ENCODE measurements at regions not wholly inside any gene's neighbourhood (a gene's known extent, or its start where the extent isn't known, plus 50 kb on each side); places are given as distances from the start of the nearest gene placed in this dataset.

GRCh38 chr13:76293346-76293745, 592.9 kb downstream of the KCTD12 start:
- H2BK5ac ChIP-seq (ENCODE audit: low read depth, low read length, poor library complexity): no peak overlapping the region
- H3K4ac ChIP-seq (ENCODE audit: low read depth, low read length): no peak overlapping the region
- no peak overlapping the region for H3K27ac ChIP-seq (ENCODE audit: low read depth, low read length)

GRCh38 chr13:76292726-76293125, 593.5 kb downstream of the KCTD12 start:
- Histone ChIP-seq H3K9me3 (ENCODE audit: insufficient read depth, low read depth, low read length) (no peaks in the 10 kb centered on the region), H4K91ac (ENCODE audit: low read depth, low read length) (no peak overlapping the region), H3K27ac (ENCODE audit: low read depth, low read length) (no peak overlapping the region), H2AFZ (ENCODE audit: insufficient read depth, low read length, poor library complexity) (no peak overlapping the region), H3K4me2 (ENCODE audit: low read length) (no peak overlapping the region), H3K23ac (ENCODE audit: low read length) (no peak overlapping the region), H3K79me2 (ENCODE audit: control insufficient read depth, insufficient read depth, low read length, poor library complexity) (no peaks in the 10 kb centered on the region), H3K4ac (ENCODE audit: low read depth, low read length) (no peak overlapping the region), H2BK12ac (ENCODE audit: low read length) (no peak overlapping the region), H3K79me1 (ENCODE audit: low read length) (no peaks in the 10 kb centered on the region), H4K8ac (ENCODE audit: low read depth, low read length) (no peak overlapping the region), H3K18ac (ENCODE audit: low read length) (no peak overlapping the region), H3K36me3 (ENCODE audit: control insufficient read depth in 1 of 2, insufficient read depth in 2 of 2, low read length in 2 of 2) (no peaks in the 10 kb centered on the region), H2AK5ac (ENCODE audit: low read length) (no peak overlapping the region), H3K4me1 (ENCODE audit: control insufficient read depth in 1 of 2, insufficient read depth in 2 of 2, low read length in 2 of 2) (no peaks in the 10 kb centered on the region), H2BK120ac (ENCODE audit: insufficient read depth, low read length, poor library complexity) (no peak overlapping the region), H3K27me3 (ENCODE audit: insufficient read depth, low read length) (no peaks in the 10 kb centered on the region), H3K14ac (ENCODE audit: low read length) (no peak overlapping the region), H2BK5ac (ENCODE audit: low read depth, low read length, poor library complexity) (no peak overlapping the region), H4K12ac (ENCODE audit: low read depth, low read length) (no peak overlapping the region), H3K4me3 (ENCODE audit: low read depth, low read length) (no peak overlapping the region), H3K9ac (ENCODE audit: low read length) (no peak overlapping the region)
- DNase-seq: peak in 1 of 2 donors; percentile 82
- no CpG with 5 or more reads among the region's 3 CpGs for WGBS (ENCODE audit: extremely low coverage, insufficient coverage, insufficient read length)

More at GRCh38 chr13:76293346-76293745, 592.9 kb downstream of the KCTD12 start:
- no peaks in the 10 kb centered on the region for H3K79me1 ChIP-seq (ENCODE audit: low read length)
- H4K91ac ChIP-seq (ENCODE audit: low read depth, low read length): no peak overlapping the region
- no CpG with 5 or more reads among the region's 1 CpG for WGBS (ENCODE audit: extremely low coverage, insufficient coverage, insufficient read length)
- H4K12ac ChIP-seq (ENCODE audit: low read depth, low read length): no peak overlapping the region
- no peaks in the 10 kb centered on the region for H3K79me2 ChIP-seq (ENCODE audit: control insufficient read depth, insufficient read depth, low read length, poor library complexity)
- no peak overlapping the region for H4K8ac ChIP-seq (ENCODE audit: low read depth, low read length)
- H3K4me2 ChIP-seq (ENCODE audit: low read length): no peak overlapping the region
- H3K27me3 ChIP-seq (ENCODE audit: insufficient read depth, low read length): no peaks in the 10 kb centered on the region
- no peak overlapping the region for H3K14ac ChIP-seq (ENCODE audit: low read length)
- H3K9ac ChIP-seq (ENCODE audit: low read length): no peak overlapping the region
- H3K18ac ChIP-seq (ENCODE audit: low read length): no peak overlapping the region
- H3K9me3 ChIP-seq (ENCODE audit: insufficient read depth, low read depth, low read length): no peaks in the 10 kb centered on the region
- H2AK5ac ChIP-seq (ENCODE audit: low read length): no peak overlapping the region
- no peak overlapping the region for H2AFZ ChIP-seq (ENCODE audit: insufficient read depth, low read length, poor library complexity)
- no peaks in the 10 kb centered on the region for H3K36me3 ChIP-seq (ENCODE audit: control insufficient read depth in 1 of 2, insufficient read depth in 2 of 2, low read length in 2 of 2)
- no peak overlapping the region for H3K23ac ChIP-seq (ENCODE audit: low read length)
- no peak overlapping the region for H2BK120ac ChIP-seq (ENCODE audit: insufficient read depth, low read length, poor library complexity)
- H3K4me1 ChIP-seq (ENCODE audit: control insufficient read depth in 1 of 2, insufficient read depth in 2 of 2, low read length in 2 of 2): no peaks in the 10 kb centered on the region
- DNase-seq: peak; percentile 4 to 90
- H2BK12ac ChIP-seq (ENCODE audit: low read length): no peak overlapping the region
- no peak overlapping the region for H3K4me3 ChIP-seq (ENCODE audit: low read depth, low read length)

- no peak for DNase-seq
- no peak overlapping the region for H3K4ac ChIP-seq (ENCODE audit: low read depth, low read length)
- no peak overlapping the region for H3K4me2 ChIP-seq (ENCODE audit: low read length)
- no peaks in the 10 kb centered on the region for H3K79me2 ChIP-seq (ENCODE audit: control insufficient read depth, insufficient read depth, low read length, poor library complexity)
- H3K79me1 ChIP-seq (ENCODE audit: low read length): no peaks in the 10 kb centered on the region
- H3K9ac ChIP-seq (ENCODE audit: low read length): no peak overlapping the region
- no peak overlapping the region for H2AFZ ChIP-seq (ENCODE audit: insufficient read depth, low read length, poor library complexity)
- no peaks in the 10 kb centered on the region for H3K9me3 ChIP-seq (ENCODE audit: insufficient read depth, low read depth, low read length)
- no peak overlapping the region for H3K14ac ChIP-seq (ENCODE audit: low read length)
- no peak overlapping the region for H3K4me3 ChIP-seq (ENCODE audit: low read depth, low read length)
- H3K4me1 ChIP-seq (ENCODE audit: control insufficient read depth in 1 of 2, insufficient read depth in 2 of 2, low read length in 2 of 2): no peaks in the 10 kb centered on the region
- no peak overlapping the region for H4K8ac ChIP-seq (ENCODE audit: low read depth, low read length)
- H2BK5ac ChIP-seq (ENCODE audit: low read depth, low read length, poor library complexity): no peak overlapping the region
- H2BK120ac ChIP-seq (ENCODE audit: insufficient read depth, low read length, poor library complexity): no peak overlapping the region
- no peak overlapping the region for H4K91ac ChIP-seq (ENCODE audit: low read depth, low read length)
- H3K23ac ChIP-seq (ENCODE audit: low read length): no peak overlapping the region
- no peaks in the 10 kb centered on the region for H3K27me3 ChIP-seq (ENCODE audit: insufficient read depth, low read length)
- no peaks in the 10 kb centered on the region for H3K36me3 ChIP-seq (ENCODE audit: control insufficient read depth in 1 of 2, insufficient read depth in 2 of 2, low read length in 2 of 2)
- no peak overlapping the region for H3K18ac ChIP-seq (ENCODE audit: low read length)
- H2BK12ac ChIP-seq (ENCODE audit: low read length): no peak overlapping the region
- no peak overlapping the region for H3K27ac ChIP-seq (ENCODE audit: low read depth, low read length)
- no CpG with 5 or more reads among the region's 3 CpGs for WGBS (ENCODE audit: extremely low coverage, insufficient coverage, insufficient read length)
- H4K12ac ChIP-seq (ENCODE audit: low read depth, low read length): no peak overlapping the region
- no peak overlapping the region for H2AK5ac ChIP-seq (ENCODE audit: low read length)
These were observed 594.2 kb downstream of the KCTD12 start for GRCh38 chr13:76292031-76292430.

GRCh38 chr13:76289558-76289957, 596.6 kb downstream of the KCTD12 start:
- Histone ChIP-seq H3K9me3 (ENCODE audit: insufficient read depth, low read depth, low read length) (peaks cover 2% of the 10 kb centered on the region), H3K36me3 (ENCODE audit: control insufficient read depth in 1 of 2, insufficient read depth in 2 of 2, low read length in 2 of 2) (no peaks in the 10 kb centered on the region), H2BK12ac (ENCODE audit: low read length) (no peak overlapping the region), H3K79me1 (ENCODE audit: low read length) (no peaks in the 10 kb centered on the region), H4K91ac (ENCODE audit: low read depth, low read length) (no peak overlapping the region), H2BK5ac (ENCODE audit: low read depth, low read length, poor library complexity) (no peak overlapping the region), H3K79me2 (ENCODE audit: control insufficient read depth, insufficient read depth, low read length, poor library complexity) (no peaks in the 10 kb centered on the region), H3K23ac (ENCODE audit: low read length) (no peak overlapping the region), H2BK120ac (ENCODE audit: insufficient read depth, low read length, poor library complexity) (no peak overlapping the region), H3K4me3 (ENCODE audit: low read depth, low read length) (no peak overlapping the region), H3K18ac (ENCODE audit: low read length) (no peak overlapping the region), H3K27ac (ENCODE audit: low read depth, low read length) (no peak overlapping the region), H4K8ac (ENCODE audit: low read depth, low read length) (no peak overlapping the region), H3K14ac (ENCODE audit: low read length) (no peak overlapping the region), H2AFZ (ENCODE audit: insufficient read depth, low read length, poor library complexity) (no peak overlapping the region), H3K4me2 (ENCODE audit: low read length) (no peak overlapping the region), H3K9ac (ENCODE audit: low read length) (no peak overlapping the region), H4K12ac (ENCODE audit: low read depth, low read length) (no peak overlapping the region), H3K4me1 (ENCODE audit: control insufficient read depth in 1 of 2, insufficient read depth in 2 of 2, low read length in 2 of 2) (no peaks in the 10 kb centered on the region), H3K27me3 (ENCODE audit: insufficient read depth, low read length) (no peaks in the 10 kb centered on the region), H2AK5ac (ENCODE audit: low read length) (no peak overlapping the region), H3K4ac (ENCODE audit: low read depth, low read length) (no peak overlapping the region)
- no peak for DNase-seq

Measured in trophoblast cell (in vitro differentiated cells and primary cell).